ENCODE measurements at regions not wholly inside any gene's neighbourhood (a gene's known extent, or its start where the extent isn't known, plus 50 kb on each side); places are given as distances from the start of the nearest gene placed in this dataset.

GRCh38 chr12:94039914-94040313 lies 108.5 kb upstream of the PLXNC1 start:
- TF ChIP-seq CSRNP3 (CRISPR knock-in tag; IDR thresholded peaks at IDR 0.05) (no peak), RARB (CRISPR knock-in tag; IDR thresholded peaks at IDR 0.05) (no peak), BACH2 (CRISPR knock-in tag; IDR thresholded peaks at IDR 0.05; ENCODE audit: borderline replicate concordance) (no peak), ZNF565 (CRISPR knock-in tag; conservative IDR thresholded peaks at IDR 0.05; ENCODE audit: low read depth) (no peak), ZNF70 (CRISPR knock-in tag; IDR thresholded peaks at IDR 0.05) (no peak), ZFP30 (CRISPR knock-in tag; IDR thresholded peaks at IDR 0.05) (no peak), SNAI2 (CRISPR knock-in tag; IDR thresholded peaks at IDR 0.05) (no peak), ARNTL (CRISPR knock-in tag; IDR thresholded peaks at IDR 0.05; ENCODE audit: borderline replicate concordance, low read depth) (no peak), TOX (CRISPR knock-in tag; IDR thresholded peaks at IDR 0.05; ENCODE audit: borderline replicate concordance) (no peak), ZNF8 (CRISPR knock-in tag; IDR thresholded peaks at IDR 0.05) (no peak)
- TF ChIP-seq, protein P1, sequence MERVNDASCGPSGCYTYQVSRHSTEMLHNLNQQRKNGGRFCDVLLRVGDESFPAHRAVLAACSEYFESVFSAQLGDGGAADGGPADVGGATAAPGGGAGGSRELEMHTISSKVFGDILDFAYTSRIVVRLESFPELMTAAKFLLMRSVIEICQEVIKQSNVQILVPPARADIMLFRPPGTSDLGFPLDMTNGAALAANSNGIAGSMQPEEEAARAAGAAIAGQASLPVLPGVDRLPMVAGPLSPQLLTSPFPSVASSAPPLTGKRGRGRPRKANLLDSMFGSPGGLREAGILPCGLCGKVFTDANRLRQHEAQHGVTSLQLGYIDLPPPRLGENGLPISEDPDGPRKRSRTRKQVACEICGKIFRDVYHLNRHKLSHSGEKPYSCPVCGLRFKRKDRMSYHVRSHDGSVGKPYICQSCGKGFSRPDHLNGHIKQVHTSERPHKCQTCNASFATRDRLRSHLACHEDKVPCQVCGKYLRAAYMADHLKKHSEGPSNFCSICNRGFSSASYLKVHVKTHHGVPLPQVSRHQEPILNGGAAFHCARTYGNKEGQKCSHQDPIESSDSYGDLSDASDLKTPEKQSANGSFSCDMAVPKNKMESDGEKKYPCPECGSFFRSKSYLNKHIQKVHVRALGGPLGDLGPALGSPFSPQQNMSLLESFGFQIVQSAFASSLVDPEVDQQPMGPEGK (CRISPR knock-in tag; IDR thresholded peaks at IDR 0.05; ENCODE audit: borderline replicate concordance): no peak
